ENCODE measurements at regions not wholly inside any gene's neighbourhood (a gene's known extent, or its start where the extent isn't known, plus 50 kb on each side); places are given as distances from the start of the nearest gene placed in this dataset.

DNA sequence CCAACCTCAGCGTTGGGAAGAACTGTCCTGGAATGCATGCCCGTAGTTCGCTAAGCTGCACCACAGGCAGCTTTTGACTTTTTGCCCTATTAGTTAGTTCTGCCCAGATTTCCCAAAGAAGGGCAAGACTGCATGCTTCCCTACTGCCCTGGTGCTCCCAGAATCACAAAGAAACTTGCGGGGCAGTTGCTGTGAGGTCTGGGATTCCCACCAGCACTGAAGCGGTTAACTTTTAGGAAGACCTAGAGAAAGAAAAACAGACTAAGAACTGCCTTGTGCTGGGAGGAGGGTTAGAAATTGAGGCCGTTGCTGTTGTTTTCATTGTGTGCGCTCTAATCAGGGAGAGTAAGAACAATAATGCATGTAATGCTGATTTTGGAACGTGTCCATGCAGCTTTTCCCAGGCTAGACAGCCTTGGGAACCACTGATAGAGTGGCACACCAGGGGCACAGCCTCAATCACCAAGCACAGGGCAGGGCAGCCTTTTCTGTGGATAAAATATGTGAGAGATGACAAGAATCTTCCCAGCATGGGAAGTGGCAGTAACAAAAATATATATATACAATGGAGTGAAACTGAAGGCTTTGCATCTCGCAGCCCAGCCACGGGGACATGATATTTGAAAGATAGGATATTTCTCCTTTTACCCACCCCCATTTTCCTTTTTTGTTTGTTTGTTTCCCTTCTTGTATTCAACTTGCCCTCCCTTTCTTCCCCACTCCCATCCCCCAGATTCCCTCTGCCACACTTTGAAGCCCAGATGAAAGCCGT is 137.7 kb upstream of the HEY2 start:
- Histone ChIP-seq H2BK12ac (ENCODE audit: insufficient read length, low read depth, low read length) (no peak overlapping the region), H3K4ac (ENCODE audit: low read depth, low read length) (no peak overlapping the region), H2AK5ac (ENCODE audit: insufficient read length, low read length) (no peak overlapping the region), H3T11ph (ENCODE audit: low read length) (no peak overlapping the region), H3K79me2 (ENCODE audit: insufficient read depth, low read length) (no peaks in the 10 kb centered on the region), H2BK15ac (ENCODE audit: low read depth, low read length) (no peak overlapping the region), H2AFZ (ENCODE audit: low read length) (peak overlapping the region; percentile 83), H4K5ac (ENCODE audit: insufficient read length, low read depth, low read length) (no peak overlapping the region), H3K14ac (ENCODE audit: insufficient read depth, low read length) (no peak overlapping the region), H3K4me1 (ENCODE audit: insufficient read depth, low read length) (peaks cover 3% of the 10 kb centered on the region; the same call in 1 of the 2 replicates), H4K20me1 (ENCODE audit: control insufficient read depth, insufficient read depth, insufficient read length) (no peaks in the 10 kb centered on the region), H3K9ac (ENCODE audit: extremely low read depth, insufficient read length, low read length) (peak overlapping the region; percentile 39), H3K79me1 (ENCODE audit: insufficient read depth, low read depth, low read length, poor library complexity, severe bottlenecking) (no peaks in the 10 kb centered on the region), H3K9me3 (ENCODE audit: control insufficient read depth, low read depth, low read length) (no peaks in the 10 kb centered on the region), H4K91ac (ENCODE audit: insufficient read length, low read depth, low read length) (no peak overlapping the region), H2BK120ac (ENCODE audit: low read depth, low read length, poor library complexity, severe bottlenecking) (no peak overlapping the region), H3K4me2 (ENCODE audit: insufficient read depth, insufficient read length, low read length) (peak overlapping the region; percentile 79), H3K27ac (ENCODE audit: insufficient read length, low read depth, low read length) (no peak overlapping the region), H3K23ac (ENCODE audit: insufficient read length, low read depth, low read length) (no peak overlapping the region), H2BK20ac (ENCODE audit: low read depth, low read length, poor library complexity, severe bottlenecking) (no peak overlapping the region), H3K27me3 (ENCODE audit: insufficient read depth, low read length) (no peaks in the 10 kb centered on the region), H3K23me2 (ENCODE audit: insufficient read length, low read depth, low read length, poor library complexity, severe bottlenecking) (no peaks in the 10 kb centered on the region), H3K56ac (ENCODE audit: insufficient read length, low read depth, low read length) (no peak overlapping the region), H3K18ac (ENCODE audit: insufficient read length, low read depth, low read length) (peak overlapping the region; percentile 77), H4K8ac (replicated peaks; ENCODE audit: insufficient read length, low read depth, low read length) (no peak overlapping the region), H2BK5ac (ENCODE audit: insufficient read length, low read length) (no peak overlapping the region)
- no peak for TF ChIP-seq CTCF (conservative IDR thresholded peaks at IDR 0.05)
- H3K36me3 Mint-ChIP-seq (ENCODE audit: insufficient read depth in 1 of 3, low read depth in 3 of 3): peaks cover 3 to 15% (median 5%) of the 10 kb centered on the region in 3 experiments; a peak in 5 of 7 replicates
- H3K27me3 Mint-ChIP-seq (ENCODE audit: low read depth): no peaks in the 10 kb centered on the region; the same call in 1 of the 2 replicates
- peaks cover 30 to 33% of the 10 kb centered on the region in 2 experiments for H3K4me1 Mint-ChIP-seq
- peaks cover 17 to 19% of the 10 kb centered on the region in 2 experiments for H3K9me3 Mint-ChIP-seq
- no peak for DNase-seq
- no CpG with 5 or more reads among the region's 11 CpGs for WGBS (ENCODE audit: extremely low coverage, insufficient read length, low lambda C conversion rate)
- H3K27ac Mint-ChIP-seq: peak overlapping the region; percentile 83 to 95 (median 86)
- H3K4me3 Mint-ChIP-seq: peak overlapping the region; percentile 33 to 61; a peak in 4 of 5 replicates
